Right lobe of liver (tissue), 4 donors: ENCODE measurements at regions not wholly inside any gene's neighbourhood (a gene's known extent, or its start where the extent isn't known, plus 50 kb on each side); places are given as distances from the start of the nearest gene placed in this dataset.

Source experiments
- CTCF ChIP-seq, 4 donors: fragments of 200-600 bp in 3 of 4; fragments of 450-650 bp in 1 of 4; IDR thresholded peaks; one replicate each; pipeline versions ENCODE4 v1.5.1 to v1.8.0; 2016 to 2022; ENCODE audit warnings: antibody characterized with exemption in 4 of 4, mild to moderate bottlenecking in 2 of 4
- POLR2A ChIP-seq: fragments of 450-650 bp; IDR thresholded peaks from one replicate; pipeline ENCODE4 v1.6.1; 2017; ENCODE audit warnings: antibody characterized with exemption, mild to moderate bottlenecking
- donor health status: DM: no; HTN: no; CAD: no.
- donor health status: DM: no; HTN: no; CAD: no.
- donor health status: DM: no; HTN: yes; CAD: no.

DNA sequence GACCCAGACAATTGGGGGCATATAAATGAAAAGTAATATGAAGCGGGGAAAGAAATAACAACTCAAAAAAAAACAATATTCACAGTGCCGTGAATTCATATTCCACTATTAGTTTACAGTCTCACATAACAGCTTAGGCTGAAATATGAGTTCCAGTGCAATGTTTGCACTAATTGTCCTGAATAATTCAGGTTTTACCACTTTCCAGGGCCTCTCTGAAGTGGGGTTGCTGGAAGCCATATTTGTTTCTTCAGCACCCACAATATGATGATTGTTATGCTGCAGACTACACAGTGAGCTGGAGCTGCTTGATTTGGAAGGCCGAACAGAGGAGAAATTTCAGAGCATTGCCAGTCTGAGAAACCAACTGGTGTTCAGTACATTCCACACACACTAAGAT lies 894.5 kb upstream of the ACVR2A start:
- no peak for TF ChIP-seq POLR2A
- no peak for TF ChIP-seq CTCF (IDR thresholded peaks at IDR 0.05)
